NCI-H69 (cell line): ENCODE measurements at regions not wholly inside any gene's neighbourhood (a gene's known extent, or its start where the extent isn't known, plus 50 kb on each side); places are given as distances from the start of the nearest gene placed in this dataset.
"Not testable (repeated sequence)": the region's sequence is repeated elsewhere in the genome, so short reads cannot be mapped to it uniquely, and the experiment has no call there.

Experiments
- DNase-seq: peaks from one replicate; lab custom pipeline; 2025; lab: John Stamatoyannopoulos, UW

GRCh38 chr6:79810185-79810705, 137.1 kb downstream of the ELOVL4 start:
- DNase-seq = peak; percentile 100

DNA sequence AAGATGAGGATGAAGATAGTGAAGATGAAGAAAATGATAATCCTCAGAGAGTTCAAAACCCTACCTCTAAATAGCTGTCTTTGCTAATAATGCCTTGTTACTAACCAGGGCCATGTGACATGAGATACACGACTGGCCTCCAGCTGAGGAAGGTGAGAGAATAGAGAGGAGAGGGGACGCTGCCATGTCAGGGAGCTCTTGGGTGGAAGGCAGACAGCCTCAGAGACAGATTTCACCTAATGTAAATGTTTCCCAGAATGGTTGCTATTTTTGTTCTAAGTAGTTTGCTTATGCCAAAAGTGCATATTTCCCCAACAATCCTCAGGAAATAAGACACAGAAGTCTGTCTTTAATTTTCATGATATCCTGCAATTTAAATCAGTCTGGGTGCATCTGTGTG, 138.4 kb downstream of the ELOVL4 start:
- DNase-seq = peak; percentile 91

- DNase-seq = not testable (repeated sequence)
Measured at GRCh38 chr6:79806661-79807060, 140.7 kb downstream of the ELOVL4 start.

DNA sequence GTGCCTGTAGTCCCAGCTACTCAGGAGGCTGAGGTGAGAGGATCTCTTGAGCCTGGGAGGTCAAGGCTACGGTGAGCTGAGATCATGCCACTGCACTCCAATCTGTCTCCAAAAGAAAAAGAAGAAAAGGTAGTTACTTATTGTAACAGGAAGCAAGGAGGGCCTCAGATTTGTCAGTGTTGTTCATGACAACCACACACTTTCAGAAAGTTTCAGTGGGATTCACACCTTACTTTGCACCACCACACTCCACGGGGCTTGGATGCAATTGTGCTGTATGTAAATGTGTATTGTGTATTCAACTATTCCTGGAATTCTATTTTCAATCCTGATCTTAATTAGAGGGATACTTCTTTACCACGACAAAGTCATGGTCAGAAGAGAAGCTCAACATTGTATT, 142.6 kb downstream of the ELOVL4 start:
- no peak for DNase-seq

DNA sequence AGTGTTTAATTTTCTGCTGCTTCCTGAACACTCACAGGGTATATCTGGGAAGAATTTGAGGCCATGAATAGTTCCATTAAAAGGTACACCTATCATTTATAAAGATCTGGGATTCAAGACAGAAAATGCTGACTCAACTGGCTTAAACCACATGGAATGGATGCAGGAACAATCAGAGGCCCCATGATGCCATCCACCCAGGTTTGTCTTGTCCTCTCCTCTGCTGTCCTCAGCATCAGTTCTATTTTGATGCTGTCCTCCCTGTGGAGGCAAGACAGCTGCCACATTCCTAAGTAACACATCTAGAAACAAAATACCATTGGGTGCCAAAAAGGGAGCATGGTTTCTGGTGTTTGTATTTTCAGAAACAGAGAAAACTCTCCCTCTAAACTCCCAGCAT, 143.4 kb downstream of the ELOVL4 start:
- DNase-seq = no peak

DNA sequence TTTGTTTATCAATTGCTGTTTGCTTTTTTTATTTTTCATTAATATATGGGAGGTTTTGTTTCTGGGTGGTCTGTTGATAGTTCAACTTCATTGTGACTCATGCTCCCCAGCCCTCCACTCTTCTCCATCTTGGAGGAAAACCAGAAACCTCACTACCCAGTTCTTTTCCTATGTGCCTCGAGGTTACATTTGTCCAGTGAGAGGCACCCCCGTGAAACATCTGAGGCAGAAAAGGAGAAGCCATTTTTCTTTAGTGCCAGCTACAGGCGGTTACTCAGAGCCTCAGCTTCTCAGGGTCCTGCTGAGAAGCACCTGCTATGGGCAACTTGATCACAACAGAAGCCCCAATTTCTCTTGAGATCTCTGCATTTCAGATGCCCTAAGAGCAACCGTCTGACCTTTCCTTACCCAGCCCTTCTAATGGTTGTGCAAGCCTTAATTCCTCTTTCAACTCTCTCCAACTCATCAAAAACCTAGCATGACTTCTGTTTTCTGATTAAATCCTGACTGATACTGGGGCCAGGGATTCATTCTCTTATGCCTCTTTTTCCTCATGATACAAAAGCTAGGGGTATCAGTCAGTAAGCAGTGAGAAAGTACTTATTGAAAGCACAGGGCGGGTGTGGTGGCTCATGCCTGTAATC, 144.6 kb downstream of the ELOVL4 start:
- peak; percentile 14 for DNase-seq

- DNase-seq = no peak
Measured at GRCh38 chr6:79801362-79801761, 146.0 kb downstream of the ELOVL4 start.

GRCh38 chr6:79798841-79799240, 148.5 kb downstream of the ELOVL4 start:
- no peak for DNase-seq

DNA sequence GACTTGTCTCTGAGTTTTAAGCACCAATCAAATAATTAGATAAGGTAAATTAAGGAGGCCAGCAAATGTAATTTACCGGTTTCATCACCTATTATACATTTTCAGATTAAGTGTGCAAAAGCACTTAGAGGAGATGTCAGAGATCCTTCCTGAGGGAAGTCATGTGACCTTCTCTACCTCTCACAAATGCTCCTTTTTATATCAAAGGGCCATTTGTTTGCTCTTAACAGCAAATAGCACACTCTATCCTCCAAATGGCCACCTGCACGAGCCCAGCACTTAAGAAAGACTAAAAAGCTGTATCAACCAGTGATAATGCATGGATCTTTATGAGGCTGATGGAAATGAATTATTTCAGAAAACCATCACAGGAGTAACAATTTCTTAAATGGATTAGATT, 149.4 kb downstream of the ELOVL4 start:
- peak; percentile 69 for DNase-seq

GRCh38 chr6:79797163-79797764, 150.1 kb downstream of the ELOVL4 start:
- no peak for DNase-seq

DNA sequence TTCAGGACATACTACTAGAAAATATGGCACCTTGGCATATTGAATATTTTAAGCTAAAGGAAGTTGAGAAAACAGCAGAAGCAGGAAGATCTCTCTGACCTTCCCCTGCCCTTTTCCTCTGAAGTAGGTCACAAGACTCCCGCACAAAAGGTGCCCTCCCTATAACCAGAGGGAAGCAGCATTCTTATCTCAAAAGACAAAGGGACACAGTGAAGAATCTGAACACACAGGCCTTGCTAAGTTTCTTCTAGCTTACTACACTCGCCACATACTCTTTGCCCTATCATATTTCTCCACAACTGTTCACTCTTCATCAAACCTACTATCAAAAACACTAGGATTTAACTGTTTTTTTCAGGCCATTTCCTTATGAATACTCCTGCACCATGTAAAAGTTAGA, 151.2 kb downstream of the ELOVL4 start:
- DNase-seq = no peak

DNA sequence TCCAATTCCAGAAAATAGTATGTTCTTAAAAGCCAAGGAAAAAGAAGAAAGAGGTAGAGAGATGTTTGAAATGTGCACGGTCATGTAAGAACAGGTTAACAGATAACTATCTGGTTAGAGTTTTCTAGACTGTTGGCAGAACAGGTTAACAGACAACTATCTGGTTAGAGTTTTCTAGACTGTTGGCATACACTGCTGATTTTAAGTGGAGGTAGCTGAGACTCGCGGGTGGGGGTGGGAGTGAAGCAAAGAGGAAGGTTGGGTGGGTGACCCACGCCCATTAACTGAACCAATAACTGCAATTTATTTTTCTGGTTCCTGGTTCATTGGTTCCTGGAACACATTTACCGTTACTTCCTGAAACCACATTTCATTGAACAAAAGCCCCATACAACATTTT, 157.5 kb downstream of the ELOVL4 start:
- no peak for DNase-seq

- no peak for DNase-seq
Measured at GRCh38 chr6:79788756-79789155, 157.6 kb downstream of the SH3BGRL2 start.

GRCh38 chr6:79787626-79788025, 156.5 kb downstream of the SH3BGRL2 start:
- DNase-seq = no peak

GRCh38 chr6:79784395-79784753, 153.2 kb downstream of the SH3BGRL2 start:
- no peak for DNase-seq

- peak; percentile 12 for DNase-seq
Measured at GRCh38 chr6:79783670-79784394, 152.7 kb downstream of the SH3BGRL2 start.

GRCh38 chr6:79782792-79783580, 151.9 kb downstream of the SH3BGRL2 start:
- DNase-seq = no peak

DNA sequence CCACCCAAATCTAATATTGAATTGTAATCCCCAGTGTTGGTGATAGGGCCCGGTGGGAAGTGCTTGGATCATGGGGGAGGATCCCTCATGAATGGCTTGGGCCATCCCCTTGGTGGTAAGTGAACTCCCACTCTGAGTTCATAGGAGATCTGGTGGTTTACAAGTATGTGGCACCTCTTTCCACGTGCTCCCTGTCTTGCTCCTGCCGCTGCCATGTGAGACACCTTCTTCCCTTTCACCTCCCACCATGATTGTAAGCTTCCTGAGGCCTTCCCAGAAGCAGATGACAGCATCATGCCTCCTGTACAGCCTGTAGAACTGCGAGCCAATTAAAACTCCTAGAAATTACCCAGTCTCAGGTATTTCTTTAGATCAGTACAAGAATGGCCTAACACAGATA, 150.8 kb downstream of the SH3BGRL2 start:
- no peak for DNase-seq

DNA sequence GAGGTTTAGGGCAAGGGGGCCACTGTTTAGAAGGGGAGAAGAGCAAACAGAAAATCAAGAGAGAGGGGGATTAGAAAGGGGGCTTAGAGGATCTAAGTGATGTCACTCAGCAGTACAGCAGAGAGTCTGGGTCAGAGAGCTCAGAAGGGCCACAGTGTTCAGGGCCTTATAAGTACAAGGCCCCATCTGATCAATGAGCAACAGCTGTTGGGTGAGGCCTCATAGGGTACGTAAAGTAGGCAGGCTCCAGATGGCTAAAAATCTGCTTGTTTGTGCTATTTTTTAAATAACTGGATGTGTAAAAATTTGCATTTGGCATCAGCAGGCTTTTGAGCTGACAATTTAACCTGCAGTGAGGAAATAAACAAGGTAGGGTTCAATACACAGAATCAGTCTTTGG, 149.8 kb downstream of the SH3BGRL2 start:
- no peak for DNase-seq

DNA sequence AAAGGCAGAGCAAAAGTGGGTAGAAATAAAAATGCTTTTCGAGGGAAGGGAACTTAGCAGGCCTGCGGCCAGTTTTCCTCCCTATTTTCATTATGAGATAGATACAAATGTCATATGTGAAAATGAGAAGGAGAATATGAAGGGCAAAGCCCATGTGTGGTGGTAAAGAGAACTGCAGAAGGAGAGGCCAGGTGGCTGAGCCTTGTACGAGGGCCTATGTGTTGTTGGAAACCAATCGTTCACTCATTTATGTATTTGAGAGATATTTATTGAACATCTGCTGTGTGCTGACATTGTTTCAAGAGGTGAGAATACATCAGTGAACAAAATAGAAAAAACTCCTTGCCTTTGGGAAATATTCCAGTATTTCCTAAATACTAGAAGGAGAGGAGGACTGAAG, 147.7 kb downstream of the SH3BGRL2 start:
- DNase-seq = peak; percentile 18

- peak; percentile 87 for DNase-seq
Measured at GRCh38 chr6:79777713-79778579, 146.8 kb downstream of the SH3BGRL2 start.
